ENCODE measurements at regions not wholly inside any gene's neighbourhood (a gene's known extent, or its start where the extent isn't known, plus 50 kb on each side); places are given as distances from the start of the nearest gene placed in this dataset.

- H3K4me3 ChIP-seq: no peak overlapping the region
- ATAC-seq (no peak), DNase-seq (no peak)
- no peaks in the 10 kb centered on the region for H3K4me1 ChIP-seq (ENCODE audit: low read depth)
- no peaks in the 10 kb centered on the region for H3K9me3 ChIP-seq
- H3K36me3 ChIP-seq (ENCODE audit: low read depth): no peaks in the 10 kb centered on the region
- TF ChIP-seq, protein P1, sequence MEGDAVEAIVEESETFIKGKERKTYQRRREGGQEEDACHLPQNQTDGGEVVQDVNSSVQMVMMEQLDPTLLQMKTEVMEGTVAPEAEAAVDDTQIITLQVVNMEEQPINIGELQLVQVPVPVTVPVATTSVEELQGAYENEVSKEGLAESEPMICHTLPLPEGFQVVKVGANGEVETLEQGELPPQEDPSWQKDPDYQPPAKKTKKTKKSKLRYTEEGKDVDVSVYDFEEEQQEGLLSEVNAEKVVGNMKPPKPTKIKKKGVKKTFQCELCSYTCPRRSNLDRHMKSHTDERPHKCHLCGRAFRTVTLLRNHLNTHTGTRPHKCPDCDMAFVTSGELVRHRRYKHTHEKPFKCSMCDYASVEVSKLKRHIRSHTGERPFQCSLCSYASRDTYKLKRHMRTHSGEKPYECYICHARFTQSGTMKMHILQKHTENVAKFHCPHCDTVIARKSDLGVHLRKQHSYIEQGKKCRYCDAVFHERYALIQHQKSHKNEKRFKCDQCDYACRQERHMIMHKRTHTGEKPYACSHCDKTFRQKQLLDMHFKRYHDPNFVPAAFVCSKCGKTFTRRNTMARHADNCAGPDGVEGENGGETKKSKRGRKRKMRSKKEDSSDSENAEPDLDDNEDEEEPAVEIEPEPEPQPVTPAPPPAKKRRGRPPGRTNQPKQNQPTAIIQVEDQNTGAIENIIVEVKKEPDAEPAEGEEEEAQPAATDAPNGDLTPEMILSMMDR (IDR thresholded peaks at IDR 0.05): no peak
- intact Hi-C loops (cut with DNase I, micrococcal nuclease): no loop called here
These were observed 953.4 kb downstream of the ZPLD1 start for GRCh38 chr3:103388214-103388613.

DNA sequence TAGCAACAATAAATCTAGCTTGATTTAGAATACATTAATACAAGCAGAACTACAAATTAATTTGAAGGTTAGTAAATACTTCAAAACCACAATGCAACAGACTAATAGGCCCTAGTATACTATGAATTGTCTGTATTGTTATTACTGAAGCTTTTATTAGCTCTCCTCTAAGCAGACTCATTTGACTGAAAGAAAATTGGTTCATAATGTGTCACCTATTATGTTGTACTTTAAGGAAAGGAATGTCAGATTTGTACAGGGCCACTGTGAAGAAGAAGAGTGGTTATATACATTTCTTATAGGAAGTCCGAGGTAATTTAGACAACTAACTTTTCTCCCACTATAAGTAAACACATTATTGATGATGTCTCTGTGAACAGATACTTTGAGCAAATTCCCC lies 954.5 kb downstream of the ZPLD1 start:
- Histone ChIP-seq H3K36me3 (ENCODE audit: low read depth) (no peaks in the 10 kb centered on the region), H3K4me1 (ENCODE audit: low read depth) (no peaks in the 10 kb centered on the region), H3K9me3 (no peaks in the 10 kb centered on the region), H3K4me3 (no peak overlapping the region)
- TF ChIP-seq, protein P1 (IDR thresholded peaks at IDR 0.05): no peak
- no peak for DNase-seq
- intact Hi-C loops (cut with DNase I, micrococcal nuclease): no loop called here
- no peak for ATAC-seq

DNA sequence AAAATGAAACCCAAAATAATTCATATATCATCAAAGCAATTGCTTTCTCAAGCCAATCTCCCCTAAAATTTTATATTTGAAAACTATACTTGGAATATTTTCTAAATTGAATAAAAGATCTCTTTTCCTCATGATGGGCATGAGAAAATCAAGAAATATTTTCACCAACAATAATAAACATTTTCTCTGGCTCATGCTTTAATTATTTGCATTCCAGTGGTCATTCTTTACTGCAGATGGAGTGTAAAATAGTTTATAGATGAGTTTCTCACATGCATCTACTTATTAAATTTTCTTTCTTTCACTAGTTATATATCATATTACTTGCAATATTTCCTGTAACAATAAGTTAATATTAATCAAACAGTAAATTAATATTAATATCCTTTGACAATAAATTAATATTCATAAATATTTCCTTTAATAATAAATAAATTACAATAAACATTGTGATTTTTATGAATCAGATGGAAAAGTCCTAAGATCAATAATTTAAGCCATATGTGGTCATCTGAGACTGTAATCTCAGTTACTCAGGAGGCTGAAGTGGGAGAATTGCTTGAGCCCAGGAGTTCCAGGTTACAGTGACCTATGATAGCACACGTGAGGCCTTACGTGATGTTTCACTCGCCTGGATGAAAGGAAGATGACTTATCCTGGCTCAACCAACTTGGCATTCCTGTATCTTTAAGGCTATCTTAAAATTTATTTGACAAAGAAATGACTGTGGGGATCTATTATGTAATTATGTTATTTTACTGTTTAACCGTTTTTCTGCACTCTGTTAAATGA lies 958.8 kb downstream of the ZPLD1 start:
- Histone ChIP-seq H3K4me3 (no peak overlapping the region), H3K4me1 (ENCODE audit: low read depth) (no peaks in the 10 kb centered on the region), H3K9me3 (no peaks in the 10 kb centered on the region), H3K36me3 (ENCODE audit: low read depth) (no peaks in the 10 kb centered on the region)
- intact Hi-C loops (cut with DNase I, micrococcal nuclease): no loop called here
- TF ChIP-seq, protein P1 (IDR thresholded peaks at IDR 0.05): no peak
- no peak for DNase-seq
- ATAC-seq: no peak

- H3K4me1 ChIP-seq (ENCODE audit: low read depth): no peaks in the 10 kb centered on the region
- intact Hi-C loops (cut with DNase I, micrococcal nuclease): no loop called here
- H3K4me3 ChIP-seq: no peak overlapping the region
- H3K36me3 ChIP-seq (ENCODE audit: low read depth): no peaks in the 10 kb centered on the region
- ATAC-seq (no peak), DNase-seq (no peak)
- TF ChIP-seq, protein P1 (IDR thresholded peaks at IDR 0.05): no peak
- H3K9me3 ChIP-seq: no peaks in the 10 kb centered on the region
These were observed 968.4 kb downstream of the ZPLD1 start for GRCh38 chr3:103403191-103403590.

- TF ChIP-seq, protein P1 (IDR thresholded peaks at IDR 0.05): no peak
- Histone ChIP-seq H3K4me3 (no peak overlapping the region), H3K4me1 (ENCODE audit: low read depth) (no peaks in the 10 kb centered on the region), H3K36me3 (ENCODE audit: low read depth) (no peaks in the 10 kb centered on the region), H3K9me3 (no peaks in the 10 kb centered on the region)
- no peak for DNase-seq
- intact Hi-C loops (cut with DNase I, micrococcal nuclease): no loop called here
- no peak for ATAC-seq
These were observed 971.6 kb downstream of the ZPLD1 start for GRCh38 chr3:103406320-103406850.
